Renal cortical epithelial cell (primary cell): ENCODE measurements at regions not wholly inside any gene's neighbourhood (a gene's known extent, or its start where the extent isn't known, plus 50 kb on each side); places are given as distances from the start of the nearest gene placed in this dataset.
"Not testable (repeated sequence)": the region's sequence is repeated elsewhere in the genome, so short reads cannot be mapped to it uniquely, and the experiment has no call there.

Experiments
- DNase-seq: peaks from one replicate; pipeline ENCODE4 v3.0.0-alpha.2; 2011; ENCODE audit warnings: low read depth

- no peak for DNase-seq
Observed at GRCh38 chr6:79431537-79431933, 105.7 kb downstream of the LCA5 start.

- no peak for DNase-seq
Observed at GRCh38 chr6:79430913-79431536, 106.2 kb downstream of the LCA5 start.

- DNase-seq: peak; percentile 40
Observed at GRCh38 chr6:79427721-79428120, 109.5 kb downstream of the LCA5 start.

- no peak for DNase-seq
Observed at GRCh38 chr6:79426625-79427278, 110.5 kb downstream of the LCA5 start.

- no peak for DNase-seq
Observed at GRCh38 chr6:79425589-79426311, 111.5 kb downstream of the LCA5 start.

GRCh38 chr6:79423216-79423615, 114.0 kb downstream of the LCA5 start:
- DNase-seq: no peak

GRCh38 chr6:79422666-79423065, 114.6 kb downstream of the LCA5 start:
- peak; percentile 64 for DNase-seq

- DNase-seq: peak; percentile 95
Observed at GRCh38 chr6:79421707-79422484, 115.3 kb downstream of the LCA5 start.

GRCh38 chr6:79421001-79421411, 116.2 kb downstream of the LCA5 start:
- peak; percentile 24 for DNase-seq

GRCh38 chr6:79420054-79420453, 117.2 kb downstream of the LCA5 start:
- peak; percentile 38 for DNase-seq

- no peak for DNase-seq
Observed at GRCh38 chr6:79416931-79417330, 120.3 kb downstream of the LCA5 start.

- DNase-seq: peak; percentile 82
Observed at GRCh38 chr6:79413562-79414002, 123.6 kb downstream of the LCA5 start.

- no peak for DNase-seq
Observed at GRCh38 chr6:79410806-79411205, 126.4 kb downstream of the LCA5 start.

- no peak for DNase-seq
Observed at GRCh38 chr6:79408256-79408974, 128.8 kb downstream of the LCA5 start.

GRCh38 chr6:79404677-79405076, 132.6 kb downstream of the LCA5 start:
- no peak for DNase-seq

GRCh38 chr6:79404261-79404660, 133.0 kb downstream of the LCA5 start:
- DNase-seq: no peak

GRCh38 chr6:79403563-79403962, 133.7 kb downstream of the LCA5 start:
- DNase-seq: no peak

GRCh38 chr6:79403086-79403485, 134.1 kb downstream of the LCA5 start:
- no peak for DNase-seq

- no peak for DNase-seq
Observed at GRCh38 chr6:79399499-79399898, 137.7 kb downstream of the LCA5 start.

GRCh38 chr6:79398617-79399016, 138.6 kb downstream of the LCA5 start:
- not testable (repeated sequence) for DNase-seq

GRCh38 chr6:79396625-79397024, 140.6 kb downstream of the LCA5 start:
- no peak for DNase-seq

GRCh38 chr6:79394690-79395089, 142.5 kb downstream of the LCA5 start:
- no peak for DNase-seq
